ENCODE measurements at regions not wholly inside any gene's neighbourhood (a gene's known extent, or its start where the extent isn't known, plus 50 kb on each side); places are given as distances from the start of the nearest gene placed in this dataset.

- ATAC-seq = no peak
- TF ChIP-seq PATZ1 (CRISPR knock-in tag; IDR thresholded peaks at IDR 0.05; ENCODE audit: borderline replicate concordance) (no peak), POU6F1 (CRISPR knock-in tag; IDR thresholded peaks at IDR 0.05; ENCODE audit: borderline replicate concordance, low read depth) (no peak), CSDC2 (CRISPR knock-in tag; IDR thresholded peaks at IDR 0.05) (no peak), ZNF565 (CRISPR knock-in tag; conservative IDR thresholded peaks at IDR 0.05; ENCODE audit: low read depth) (no peak), TSHZ2 (CRISPR knock-in tag; IDR thresholded peaks at IDR 0.05) (no peak), ZFP3 (CRISPR knock-in tag; IDR thresholded peaks at IDR 0.05) (no peak), ZNF8 (CRISPR knock-in tag; IDR thresholded peaks at IDR 0.05) (no peak), TOX (CRISPR knock-in tag; IDR thresholded peaks at IDR 0.05; ENCODE audit: borderline replicate concordance) (no peak), TCF4 (CRISPR knock-in tag; IDR thresholded peaks at IDR 0.05; ENCODE audit: borderline replicate concordance) (no peak), RARB (CRISPR knock-in tag; IDR thresholded peaks at IDR 0.05) (no peak), OSR1 (CRISPR knock-in tag; IDR thresholded peaks at IDR 0.05) (no peak), ESRRG (CRISPR knock-in tag; IDR thresholded peaks at IDR 0.05) (no peak), ISL1 (CRISPR knock-in tag; IDR thresholded peaks at IDR 0.05) (no peak), CSRNP3 (CRISPR knock-in tag; IDR thresholded peaks at IDR 0.05) (no peak), GLIS3 (CRISPR knock-in tag; IDR thresholded peaks at IDR 0.05) (no peak), ZC3H10 (CRISPR knock-in tag; IDR thresholded peaks at IDR 0.05) (no peak), ARNTL (CRISPR knock-in tag; IDR thresholded peaks at IDR 0.05; ENCODE audit: borderline replicate concordance, low read depth) (no peak), CREB5 (CRISPR knock-in tag; IDR thresholded peaks at IDR 0.05; ENCODE audit: low read depth) (no peak)
Observed at GRCh38 chr20:7371518-7372163, 568.6 kb downstream of the HAO1 start.

- no peak for TF ChIP-seq ARNTL (CRISPR knock-in tag; IDR thresholded peaks at IDR 0.05; ENCODE audit: borderline replicate concordance, low read depth)
- no peak for TF ChIP-seq ZC3H10 (CRISPR knock-in tag; IDR thresholded peaks at IDR 0.05)
- TF ChIP-seq PPARA (CRISPR knock-in tag; IDR thresholded peaks at IDR 0.05; ENCODE audit: borderline replicate concordance) = no peak
- ATAC-seq = no peak
Observed at GRCh38 chr20:7375905-7376304, 564.4 kb downstream of the HAO1 start.

GRCh38 chr20:7378864-7379605, 561.2 kb downstream of the HAO1 start:
- ATAC-seq = no peak
- TF ChIP-seq ZC3H10 (CRISPR knock-in tag; IDR thresholded peaks at IDR 0.05) = no peak
- no peak for TF ChIP-seq RARB (CRISPR knock-in tag; IDR thresholded peaks at IDR 0.05)
- TF ChIP-seq OSR1 (CRISPR knock-in tag; IDR thresholded peaks at IDR 0.05) = no peak
- TF ChIP-seq POU6F1 (CRISPR knock-in tag; IDR thresholded peaks at IDR 0.05; ENCODE audit: borderline replicate concordance, low read depth) = no peak
- TF ChIP-seq CSRNP3 (CRISPR knock-in tag; IDR thresholded peaks at IDR 0.05) = no peak
- no peak for TF ChIP-seq CREB5 (CRISPR knock-in tag; IDR thresholded peaks at IDR 0.05; ENCODE audit: low read depth)
- no peak for TF ChIP-seq PATZ1 (CRISPR knock-in tag; IDR thresholded peaks at IDR 0.05; ENCODE audit: borderline replicate concordance)
- no peak for TF ChIP-seq CSDC2 (CRISPR knock-in tag; IDR thresholded peaks at IDR 0.05)

Measured in SK-N-SH treated with all-trans-retinoic acid at 6 μM for 48 hours (cell line).